ENCODE measurements at regions not wholly inside any gene's neighbourhood (a gene's known extent, or its start where the extent isn't known, plus 50 kb on each side); places are given as distances from the start of the nearest gene placed in this dataset.

DNA sequence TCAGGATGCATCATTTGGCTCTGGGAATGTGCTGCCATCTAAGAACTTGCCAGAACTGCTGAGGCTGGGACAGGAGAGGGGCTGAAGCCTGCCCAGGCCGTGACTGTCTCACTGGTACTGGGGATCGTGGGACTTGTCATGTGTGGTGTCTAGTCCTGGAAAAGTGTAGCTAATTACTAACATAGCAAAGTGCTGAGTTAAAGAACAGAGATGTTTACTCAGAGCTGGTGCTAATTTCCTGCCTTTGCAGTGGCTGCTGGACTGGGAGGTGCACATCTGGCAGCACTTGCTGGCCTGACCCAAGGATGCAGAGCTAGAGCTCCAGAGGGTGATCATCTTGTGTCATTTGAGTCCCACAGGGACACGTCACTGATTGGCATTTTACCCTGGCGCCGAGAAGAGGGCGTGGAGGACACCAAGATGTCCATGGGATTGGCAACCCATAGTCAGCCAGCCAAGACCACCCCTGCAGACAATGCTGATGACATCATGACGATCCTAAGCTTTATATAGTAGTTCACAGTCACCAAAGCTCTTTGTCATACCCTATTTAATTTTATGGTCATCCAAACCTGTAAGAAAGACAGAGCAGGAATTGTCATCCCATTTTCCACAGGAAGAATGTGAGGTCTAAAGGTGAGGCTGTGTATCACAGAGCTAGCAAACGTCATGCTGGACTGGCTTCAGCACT lies 110.1 kb upstream of the SLC44A3 start:
- H3K27me3 ChIP-seq (ENCODE audit: control insufficient read depth in 1 of 2, insufficient read depth in 2 of 2, low read length in 2 of 2) = no peaks in the 10 kb centered on the region
- Mint-ChIP-seq H3K27ac (no peak overlapping the region), H3K9me3 (no peaks in the 10 kb centered on the region), H3K36me3 (ENCODE audit: low read depth) (no peaks in the 10 kb centered on the region), H3K27me3 (no peaks in the 10 kb centered on the region), H3K4me3 (no peak overlapping the region), H3K4me1 (ENCODE audit: low read depth) (no peaks in the 10 kb centered on the region)
- H3K27ac ChIP-seq (ENCODE audit: low read depth in 1 of 2, low read length in 2 of 2) = no peak overlapping the region
- ChIA-PET POLR2A (no interaction called here), CTCF (interaction anchor here (0.5 kb wide), 1 partner anchor 40 kb away, joined by 3 read pairs; no protein-coding TSS in a partner anchor)
- H3K9me3 ChIP-seq (ENCODE audit: control insufficient read depth in 1 of 2, insufficient read depth in 1 of 2, low read length in 2 of 2) = no peaks in the 10 kb centered on the region
- no peaks in the 10 kb centered on the region for H3K36me3 ChIP-seq (ENCODE audit: insufficient read depth, low read length)
- no peak for DNase-seq
- H3K4me3 ChIP-seq (ENCODE audit: low read length) = no peak overlapping the region
- TF ChIP-seq CTCF (IDR thresholded peaks at IDR 0.05) = no peak
- intact Hi-C loops (cut with DNase I, micrococcal nuclease) = no loop called here
- no peak for ATAC-seq (ENCODE audit: poor library complexity)
- H3K4me1 ChIP-seq (ENCODE audit: insufficient read depth, low read length) = no peaks in the 10 kb centered on the region

DNA sequence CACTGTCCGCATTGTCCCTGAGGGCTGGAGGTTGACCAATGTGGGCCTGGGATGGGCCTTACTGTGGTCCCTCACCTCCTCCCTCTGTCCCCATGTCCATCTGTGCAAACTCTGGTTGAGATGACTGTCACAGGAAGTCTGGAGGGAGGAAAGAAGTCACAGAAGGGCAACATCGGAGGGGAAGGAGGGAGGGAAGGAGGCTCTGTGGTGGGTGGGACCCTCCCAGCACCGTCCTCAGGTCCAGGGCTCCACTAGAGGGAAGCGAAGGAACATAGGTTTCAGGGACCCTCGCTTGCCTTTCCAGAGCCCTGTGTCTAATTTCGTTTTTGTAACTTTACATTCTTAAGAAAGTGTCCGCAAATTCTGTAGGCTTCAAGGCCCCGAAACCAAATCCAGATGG lies 111.3 kb upstream of the SLC44A3 start:
- TF ChIP-seq CTCF (IDR thresholded peaks at IDR 0.05) = no peak
- no peak overlapping the region for H3K4me3 Mint-ChIP-seq
- intact Hi-C loops (cut with DNase I, micrococcal nuclease) = no loop called here

GRCh38 chr1:94708299-94708685 lies 111.9 kb upstream of the SLC44A3 start:
- Mint-ChIP-seq H3K4me3 (no peak overlapping the region), H3K4me1 (ENCODE audit: low read depth) (no peaks in the 10 kb centered on the region), H3K36me3 (ENCODE audit: low read depth) (no peaks in the 10 kb centered on the region), H3K27me3 (no peaks in the 10 kb centered on the region), H3K9me3 (no peaks in the 10 kb centered on the region), H3K27ac (no peak overlapping the region)
- intact Hi-C loops (cut with DNase I, micrococcal nuclease) = no loop called here
- Histone ChIP-seq H3K36me3 (ENCODE audit: insufficient read depth, low read length) (no peaks in the 10 kb centered on the region), H3K4me3 (ENCODE audit: low read length) (no peak overlapping the region), H3K9me3 (ENCODE audit: control insufficient read depth in 1 of 2, insufficient read depth in 1 of 2, low read length in 2 of 2) (no peaks in the 10 kb centered on the region), H3K27ac (ENCODE audit: low read depth in 1 of 2, low read length in 2 of 2) (no peak overlapping the region), H3K27me3 (ENCODE audit: control insufficient read depth in 1 of 2, insufficient read depth in 2 of 2, low read length in 2 of 2) (no peaks in the 10 kb centered on the region), H3K4me1 (ENCODE audit: insufficient read depth, low read length) (no peaks in the 10 kb centered on the region)
- ATAC-seq (ENCODE audit: poor library complexity) (no peak), DNase-seq (no peak)
- ChIA-PET POLR2A (no interaction called here), CTCF (no interaction called here)
- no peak for TF ChIP-seq CTCF (IDR thresholded peaks at IDR 0.05)

More for the DNA sequence above, 111.3 kb upstream of the SLC44A3 start:
- Mint-ChIP-seq H3K9me3 (no peaks in the 10 kb centered on the region), H3K4me1 (ENCODE audit: low read depth) (no peaks in the 10 kb centered on the region), H3K27ac (no peak overlapping the region), H3K27me3 (no peaks in the 10 kb centered on the region), H3K36me3 (ENCODE audit: low read depth) (no peaks in the 10 kb centered on the region)
- H3K4me3 ChIP-seq (ENCODE audit: low read length) = no peak overlapping the region
- no peaks in the 10 kb centered on the region for H3K4me1 ChIP-seq (ENCODE audit: insufficient read depth, low read length)
- ChIA-PET CTCF (no interaction called here), POLR2A (no interaction called here)
- H3K27me3 ChIP-seq (ENCODE audit: control insufficient read depth in 1 of 2, insufficient read depth in 2 of 2, low read length in 2 of 2) = no peaks in the 10 kb centered on the region
- H3K27ac ChIP-seq (ENCODE audit: low read depth in 1 of 2, low read length in 2 of 2) = no peak overlapping the region
- no peak for ATAC-seq (ENCODE audit: poor library complexity)
- no peak for DNase-seq
- H3K36me3 ChIP-seq (ENCODE audit: insufficient read depth, low read length) = no peaks in the 10 kb centered on the region
- no peaks in the 10 kb centered on the region for H3K9me3 ChIP-seq (ENCODE audit: control insufficient read depth in 1 of 2, insufficient read depth in 1 of 2, low read length in 2 of 2)

All from CD4-positive, alpha-beta T cell (primary cell).